Breast epithelium (tissue), 3 donors: ENCODE measurements at regions not wholly inside any gene's neighbourhood (a gene's known extent, or its start where the extent isn't known, plus 50 kb on each side); places are given as distances from the start of the nearest gene placed in this dataset.

ENCODE experiments used
- POLR2A ChIP-seq: fragments of 450-650 bp; IDR thresholded peaks from one replicate; pipeline ENCODE4 v1.6.1; 2016; ENCODE audit warnings: antibody characterized with exemption, mild to moderate bottlenecking, moderate library complexity
- TF ChIP-seq, protein P1 (sequence below), 3 donors: fragments of 450-650 bp; IDR thresholded peaks; one replicate each; pipeline ENCODE4 v1.5.1; 2016 to 2017; ENCODE audit warnings: antibody characterized with exemption in 3 of 3, mild to moderate bottlenecking in 3 of 3, moderate library complexity in 3 of 3

DNA sequence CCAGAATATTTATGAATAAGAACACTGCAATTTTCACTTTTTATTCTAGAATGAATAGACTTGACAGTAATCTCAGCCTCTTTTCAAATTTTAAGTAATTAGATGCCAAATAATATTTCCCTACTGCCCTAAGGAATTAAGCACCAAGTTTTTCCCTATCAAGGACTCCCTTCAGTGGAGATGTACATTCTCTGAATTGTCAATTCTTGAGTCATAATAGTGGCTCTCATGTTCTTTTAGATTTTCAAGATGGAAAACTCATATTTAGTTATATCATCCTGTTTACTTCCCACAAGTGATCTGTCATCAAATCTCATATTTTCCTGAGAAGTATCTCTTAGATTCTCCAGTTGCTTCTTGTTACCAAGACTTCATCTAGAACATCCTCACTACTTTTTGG lies 1248.9 kb upstream of the CHAC2 start:
- no peak for TF ChIP-seq POLR2A
- TF ChIP-seq, protein P1, sequence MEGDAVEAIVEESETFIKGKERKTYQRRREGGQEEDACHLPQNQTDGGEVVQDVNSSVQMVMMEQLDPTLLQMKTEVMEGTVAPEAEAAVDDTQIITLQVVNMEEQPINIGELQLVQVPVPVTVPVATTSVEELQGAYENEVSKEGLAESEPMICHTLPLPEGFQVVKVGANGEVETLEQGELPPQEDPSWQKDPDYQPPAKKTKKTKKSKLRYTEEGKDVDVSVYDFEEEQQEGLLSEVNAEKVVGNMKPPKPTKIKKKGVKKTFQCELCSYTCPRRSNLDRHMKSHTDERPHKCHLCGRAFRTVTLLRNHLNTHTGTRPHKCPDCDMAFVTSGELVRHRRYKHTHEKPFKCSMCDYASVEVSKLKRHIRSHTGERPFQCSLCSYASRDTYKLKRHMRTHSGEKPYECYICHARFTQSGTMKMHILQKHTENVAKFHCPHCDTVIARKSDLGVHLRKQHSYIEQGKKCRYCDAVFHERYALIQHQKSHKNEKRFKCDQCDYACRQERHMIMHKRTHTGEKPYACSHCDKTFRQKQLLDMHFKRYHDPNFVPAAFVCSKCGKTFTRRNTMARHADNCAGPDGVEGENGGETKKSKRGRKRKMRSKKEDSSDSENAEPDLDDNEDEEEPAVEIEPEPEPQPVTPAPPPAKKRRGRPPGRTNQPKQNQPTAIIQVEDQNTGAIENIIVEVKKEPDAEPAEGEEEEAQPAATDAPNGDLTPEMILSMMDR (IDR thresholded peaks at IDR 0.05), result no peak
